Loucy (cell line): ENCODE measurements at regions not wholly inside any gene's neighbourhood (a gene's known extent, or its start where the extent isn't known, plus 50 kb on each side); places are given as distances from the start of the nearest gene placed in this dataset.
"Not testable (repeated sequence)": the region's sequence is repeated elsewhere in the genome, so short reads cannot be mapped to it uniquely, and the experiment has no call there.

Source experiments
- H2AFZ ChIP-seq: fragments of 200-600 bp; sonication (generic); 2 replicates; pipeline ENCODE4 v1.6.0; 2016; ENCODE audit warnings: antibody characterized with exemption, mild to moderate bottlenecking, low read length, moderate library complexity
- H3F3A ChIP-seq: fragments of 200-600 bp; 2 replicates; pipeline ENCODE4 v1.6.0; 2016; ENCODE audit warnings: antibody characterized with exemption, low read depth, mild to moderate bottlenecking
- H3K27me3 ChIP-seq: fragments of 200-600 bp; sonication (generic); 2 replicates; pipeline ENCODE4 v1.6.1; 2014; ENCODE audit warnings: low read length, mild to moderate bottlenecking; ENCODE audit not compliant: insufficient read depth, poor library complexity, severe bottlenecking
- H3K36me3 ChIP-seq: fragments of 200-600 bp; sonication (generic); 2 replicates; pipeline ENCODE4 v1.6.1; 2016; ENCODE audit warnings: low read length; ENCODE audit not compliant: insufficient read depth
- H3K4me1 ChIP-seq: fragments of 200-600 bp; sonication (generic); 2 replicates; pipeline ENCODE4 v1.5.1; 2014; ENCODE audit warnings: low read length, mild to moderate bottlenecking; ENCODE audit not compliant: insufficient read depth, poor library complexity, severe bottlenecking
- H3K4me2 ChIP-seq: fragments of 200-600 bp; sonication (generic); 2 replicates; pipeline ENCODE4 v1.6.0; 2014; ENCODE audit warnings: antibody characterized with exemption, low read length, low read depth, mild to moderate bottlenecking; ENCODE audit not compliant: poor library complexity, severe bottlenecking
- H3K4me3 ChIP-seq: fragments of 200-600 bp; sonication (generic); 2 replicates; pipeline ENCODE4 v1.5.1; 2014; ENCODE audit warnings: low read length, mild to moderate bottlenecking, mixed read lengths; ENCODE audit not compliant: poor library complexity, severe bottlenecking
- H3K79me2 ChIP-seq: fragments of 200-600 bp; sonication (generic); 2 replicates; pipeline ENCODE4 v1.6.1; 2014; ENCODE audit warnings: low read length; ENCODE audit not compliant: insufficient read depth
- H3K9ac ChIP-seq: fragments of 200-600 bp; sonication (generic); 2 replicates; pipeline ENCODE4 v1.6.0; 2014; ENCODE audit warnings: mild to moderate bottlenecking, low read depth, low read length, moderate library complexity; ENCODE audit not compliant: poor library complexity, severe bottlenecking
- H3K9me2 ChIP-seq: fragments of 200-600 bp; sonication (generic); replicated peaks from 2 replicates; pipeline ENCODE4 v1.6.1; 2016; ENCODE audit warnings: low read depth, low read length, mixed read lengths
- H3K9me3 ChIP-seq: fragments of 200-600 bp; sonication (generic); 2 replicates; pipeline ENCODE4 v1.6.1; 2014; ENCODE audit warnings: mild to moderate bottlenecking, antibody characterized with exemption, low read length, low read depth; ENCODE audit not compliant: insufficient read depth
- H4K20me1 ChIP-seq: fragments of 200-600 bp; sonication (generic); 2 replicates; pipeline ENCODE4 v1.6.0; 2014; ENCODE audit warnings: antibody characterized with exemption, low read length, mild to moderate bottlenecking; ENCODE audit not compliant: insufficient read depth, poor library complexity, severe bottlenecking
- CTCF ChIP-seq: fragments of 200-600 bp; sonication (generic); conservative IDR thresholded peaks from 2 replicates; pipeline ENCODE4 v1.5.1; 2014; ENCODE audit warnings: mild to moderate bottlenecking, antibody characterized with exemption, low read length
- EZH2phosphoT487 ChIP-seq: fragments of 200-600 bp; IDR thresholded peaks from 2 replicates; pipeline ENCODE4 v1.6.1; 2018; ENCODE audit warnings: antibody characterized with exemption, mild to moderate bottlenecking, moderate library complexity, borderline replicate concordance

- Histone ChIP-seq H3K9me2 (no peaks in the 10 kb centered on the region), H3F3A (no peaks in the 10 kb centered on the region), H3K4me1 (no peaks in the 10 kb centered on the region), H2AFZ (no peak overlapping the region), H3K4me3 (no peak overlapping the region), H3K27me3 (no peaks in the 10 kb centered on the region), H3K9ac (no peak overlapping the region), H3K79me2 (no peaks in the 10 kb centered on the region), H3K9me3 (no peaks in the 10 kb centered on the region), H4K20me1 (no peaks in the 10 kb centered on the region), H3K4me2 (no peak overlapping the region), H3K36me3 (no peaks in the 10 kb centered on the region)
- TF ChIP-seq EZH2phosphoT487, result no peak
- no peak for TF ChIP-seq CTCF
Observed at GRCh38 chr5:116730706-116731105, 156.1 kb upstream of the SEMA6A start.

- no peaks in the 10 kb centered on the region for H4K20me1 ChIP-seq
- no peak for TF ChIP-seq CTCF
- TF ChIP-seq EZH2phosphoT487, result no peak
- no peaks in the 10 kb centered on the region for H3K4me1 ChIP-seq
- H3K9me2 ChIP-seq, result no peaks in the 10 kb centered on the region
- H3K79me2 ChIP-seq, result no peaks in the 10 kb centered on the region
- H3F3A ChIP-seq, result no peaks in the 10 kb centered on the region
- H3K4me2 ChIP-seq, result no peak overlapping the region
- no peak overlapping the region for H2AFZ ChIP-seq
- H3K9me3 ChIP-seq, result no peaks in the 10 kb centered on the region
- H3K27me3 ChIP-seq, result no peaks in the 10 kb centered on the region
- H3K4me3 ChIP-seq, result no peak overlapping the region
- no peaks in the 10 kb centered on the region for H3K36me3 ChIP-seq
- no peak overlapping the region for H3K9ac ChIP-seq
Observed at GRCh38 chr5:116730185-116730584, 155.6 kb upstream of the SEMA6A start.

- H3K36me3 ChIP-seq, result no peaks in the 10 kb centered on the region
- H3K4me2 ChIP-seq, result no peak overlapping the region
- no peaks in the 10 kb centered on the region for H3K9me2 ChIP-seq
- no peak overlapping the region for H3K4me3 ChIP-seq
- no peaks in the 10 kb centered on the region for H3K4me1 ChIP-seq
- H3K27me3 ChIP-seq, result no peaks in the 10 kb centered on the region
- H2AFZ ChIP-seq, result no peak overlapping the region
- no peaks in the 10 kb centered on the region for H3F3A ChIP-seq
- H3K9ac ChIP-seq, result no peak overlapping the region
- no peaks in the 10 kb centered on the region for H3K79me2 ChIP-seq
- no peaks in the 10 kb centered on the region for H4K20me1 ChIP-seq
- H3K9me3 ChIP-seq, result no peaks in the 10 kb centered on the region
- TF ChIP-seq CTCF, result no peak
- TF ChIP-seq EZH2phosphoT487, result no peak
Observed at GRCh38 chr5:116727248-116727647, 152.6 kb upstream of the SEMA6A start.

GRCh38 chr5:116726180-116726579 lies 151.6 kb upstream of the SEMA6A start:
- not testable (repeated sequence) for H3K4me3 ChIP-seq, H3K4me1 ChIP-seq, H3K27me3 ChIP-seq, H3K9ac ChIP-seq, H2AFZ ChIP-seq, H3K79me2 ChIP-seq, H3F3A ChIP-seq, H3K4me2 ChIP-seq, H3K36me3 ChIP-seq, H3K9me2 ChIP-seq, H4K20me1 ChIP-seq, H3K9me3 ChIP-seq
